Heart left ventricle (tissue), 13 donors: ENCODE measurements at regions not wholly inside any gene's neighbourhood (a gene's known extent, or its start where the extent isn't known, plus 50 kb on each side); places are given as distances from the start of the nearest gene placed in this dataset.

Source experiments
- CTCF ChIP-seq, 12 donors: fragments of 200-600 bp; sonication (generic) in 4 of 12; IDR thresholded peaks; one replicate each; pipeline versions ENCODE4 v1.5.0 to v1.8.0; 2018 to 2022; ENCODE audit warnings: antibody characterized with exemption in 12 of 12, mild to moderate bottlenecking in 5 of 12
- POLR2A ChIP-seq, 2 donors: fragments of 450-650 bp; IDR thresholded peaks; one replicate each; pipeline ENCODE4 v1.6.1; 2017; ENCODE audit warnings: antibody characterized with exemption in 2 of 2, mild to moderate bottlenecking in 2 of 2, moderate library complexity in 2 of 2
- donor health status: ischemic (EF 13 %, LVEDD 7.1; RV severe dilation, severe dysfunction).
- donor health status: DM: no; HTN: yes; CAD: no.
- donor health status: DM: no; HTN: no; CAD: no.
- donor health status: ischemic (EF 25% LVEDD 6.9; RV normal size, moderate dysfunction).
- donor health status: ischemic (EF 25% LVEDD 5.7; RV mildly dilated, moderate dysfunction).
- donor health status: ischemic (EF 35%, LVEDD 5.7; RV mildly dilated, moderate dysfunction).
- donor health status: nonischemic (EF 11% LVEDD 7.7; RV severe dilation, severe dysfunction).
- donor health status: DM: yes; HTN: yes; CAD: no.
- donor health status: PGD.
- donor health status: ischemic (EF 29% LVEDD 5.4; RV normal size, mild dysfunction).
- donor health status: nonischemic (EF 23%, LVEDD 6.1; RV moderate dilation, normal function).

- TF ChIP-seq CTCF (IDR thresholded peaks at IDR 0.05) (no peak), POLR2A (IDR thresholded peaks at IDR 0.05) (no peak)
Measured at GRCh38 chr1:239676522-239677273, 290.3 kb downstream of the CHRM3 start.
